Peyer's patch (tissue), 4 donors: ENCODE measurements at regions not wholly inside any gene's neighbourhood (a gene's known extent, or its start where the extent isn't known, plus 50 kb on each side); places are given as distances from the start of the nearest gene placed in this dataset.

Source experiments
- DNase-seq, 3 donors: peaks; one replicate each; pipeline ENCODE4 v3.0.0-alpha.2; 2017 to 2019
- H3K27ac ChIP-seq, 4 donors: fragments of 200-600 bp; sonication (generic); one replicate each; pipeline ENCODE4 v1.5.1; 2016 to 2019
- H3K27me3 ChIP-seq, 2 donors: fragments of 200-600 bp; sonication (generic); one replicate each; pipeline ENCODE4 v1.5.1; 2019
- H3K36me3 ChIP-seq, 3 donors: fragments of 200-600 bp; sonication (generic); one replicate each; pipeline ENCODE4 v1.5.1; 2016 to 2019
- H3K4me1 ChIP-seq, 4 donors: fragments of 200-600 bp; sonication (generic); one replicate each; pipeline ENCODE4 v1.5.1; 2016 to 2019
- H3K4me3 ChIP-seq, 4 donors: fragments of 200-600 bp; sonication (generic); 1 replicate in 3 of 4; 2 replicates in 1 of 4; pipeline ENCODE4 v1.5.1; 2016 to 2019; ENCODE audit warnings: mild to moderate bottlenecking in 1 of 4
- H3K9me3 ChIP-seq, 4 donors: fragments of 200-600 bp; sonication (generic); one replicate each; pipeline ENCODE4 v1.5.1; 2016 to 2019; ENCODE audit warnings: mild to moderate bottlenecking in 1 of 4
- CTCF ChIP-seq, 6 experiments: fragments of 450-650 bp in 4 of 6; fragments of 200-600 bp in 2 of 6; sonication (generic) in 1 of 6; IDR thresholded peaks; one replicate each; pipeline ENCODE4 v1.5.1; 2017 to 2019; ENCODE audit warnings: antibody characterized with exemption in 6 of 6, mild to moderate bottlenecking in 3 of 6, moderate library complexity in 1 of 6
- POLR2A ChIP-seq, 2 donors: fragments of 450-650 bp; IDR thresholded peaks; one replicate each; pipeline ENCODE4 v1.5.1; 2017; ENCODE audit warnings: antibody characterized with exemption in 2 of 2, mild to moderate bottlenecking in 2 of 2, moderate library complexity in 2 of 2
- small RNA-seq, 2 donors: library from RNA; depleted of rRNA; stranded (forward); fragments of <200 nt; gene quantifications; one replicate each; pipeline ENCODE3, GENCODE V24; 2016

DNA sequence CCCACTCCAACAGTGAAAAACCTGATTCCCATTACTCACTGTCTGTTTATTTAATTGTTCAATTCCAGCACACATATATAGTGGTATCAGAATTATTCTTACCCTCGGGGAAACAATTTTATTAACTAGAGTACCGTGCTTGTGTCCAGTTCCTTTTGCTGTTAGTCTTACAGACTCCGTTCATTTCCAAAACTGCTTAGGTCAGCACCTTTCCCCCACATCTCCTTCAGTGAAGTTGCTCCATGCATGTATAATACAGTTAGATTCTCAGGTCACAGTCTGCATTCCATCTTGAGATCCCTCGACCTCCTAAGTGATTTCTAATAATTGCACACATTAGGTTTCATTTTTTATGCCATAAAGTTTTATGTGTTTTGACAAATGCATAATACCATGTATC lies 56.3 kb upstream of the ZNF521 start:
- no peaks in the 10 kb centered on the region for H3K4me1 ChIP-seq
- H3K27me3 ChIP-seq: no peaks in the 10 kb centered on the region
- no peak for TF ChIP-seq CTCF (IDR thresholded peaks at IDR 0.05)
- TF ChIP-seq POLR2A (IDR thresholded peaks at IDR 0.05): no peak
- H3K27ac ChIP-seq: no peak overlapping the region
- H3K9me3 ChIP-seq: no peaks in the 10 kb centered on the region
- H3K36me3 ChIP-seq: no peaks in the 10 kb centered on the region
- no peak overlapping the region for H3K4me3 ChIP-seq
- DNase-seq: no peak

Small RNA genes lying in the stretch of these regions (small RNA-seq; reads per million reads assigned to genes)
- gene AC027229.1 (0 reads per million in 2 donors), gene RN7SL97P (0.06 to 0.38 reads per million in 2 donors)
